H1 (cell line): ENCODE measurements at regions not wholly inside any gene's neighbourhood (a gene's known extent, or its start where the extent isn't known, plus 50 kb on each side); places are given as distances from the start of the nearest gene placed in this dataset.

Experiments
- ATF3 ChIP-seq: IDR thresholded peaks from 2 replicates; pipeline ENCODE4 v1.6.1; 2011; ENCODE audit warnings: low read depth, mild to moderate bottlenecking, low read length; ENCODE audit not compliant: insufficient read depth
- EGR1 ChIP-seq: IDR thresholded peaks from 2 replicates; pipeline ENCODE4 v1.6.1; 2011; ENCODE audit warnings: low read depth, low read length, borderline replicate concordance
- KDM1A ChIP-seq: fragments of 200-600, 300-600 bp; sonication (generic); IDR thresholded peaks from 2 replicates; pipeline ENCODE4 v1.7.1; 2016; ENCODE audit warnings: mild to moderate bottlenecking, low read length, borderline replicate concordance
- RBBP5 ChIP-seq: IDR thresholded peaks from 2 replicates; pipeline ENCODE4 v1.7.1; 2012; ENCODE audit warnings: low read depth, mild to moderate bottlenecking, inconsistent platforms, low read length, moderate library complexity, borderline replicate concordance

- TF ChIP-seq ATF3 (no peak), KDM1A (no peak), RBBP5 (no peak), EGR1 (no peak)
Observed at GRCh38 chr3:8103954-8104353, 397.7 kb upstream of the LMCD1 start (continued).
